PC-9 (cell line): ENCODE measurements at regions not wholly inside any gene's neighbourhood (a gene's known extent, or its start where the extent isn't known, plus 50 kb on each side); places are given as distances from the start of the nearest gene placed in this dataset.

Source experiments
- CTCF ChIP-seq: fragments of 200-600 bp; sonication (generic); conservative IDR thresholded peaks from 2 replicates; pipeline ENCODE4 v1.6.1; 2017; ENCODE audit warnings: mixed run types, antibody characterized with exemption, mild to moderate bottlenecking, moderate library complexity
- EZH2 ChIP-seq: fragments of 200-600 bp; sonication (generic); IDR thresholded peaks from 2 replicates; pipeline ENCODE4 v1.8.0; 2017; ENCODE audit warnings: antibody characterized with exemption, low read depth

- no peak for TF ChIP-seq CTCF
- no peak for TF ChIP-seq EZH2
These were observed 126.6 kb downstream of the URB2 start for GRCh38 chr1:229752679-229753078.
